22Rv1 (cell line): ENCODE measurements at regions not wholly inside any gene's neighbourhood (a gene's known extent, or its start where the extent isn't known, plus 50 kb on each side); places are given as distances from the start of the nearest gene placed in this dataset.

ENCODE experiments used
- ZFX ChIP-seq: fragments of 450-650 bp; IDR thresholded peaks from 2 replicates; pipeline ENCODE4 v1.6.1; 2017; ENCODE audit warnings: antibody characterized with exemption, borderline replicate concordance
- TF ChIP-seq, protein P1 (sequence below): fragments of 450-650 bp; IDR thresholded peaks from 2 replicates; pipeline ENCODE4 v1.5.1; 2017; ENCODE audit warnings: mild to moderate bottlenecking

DNA sequence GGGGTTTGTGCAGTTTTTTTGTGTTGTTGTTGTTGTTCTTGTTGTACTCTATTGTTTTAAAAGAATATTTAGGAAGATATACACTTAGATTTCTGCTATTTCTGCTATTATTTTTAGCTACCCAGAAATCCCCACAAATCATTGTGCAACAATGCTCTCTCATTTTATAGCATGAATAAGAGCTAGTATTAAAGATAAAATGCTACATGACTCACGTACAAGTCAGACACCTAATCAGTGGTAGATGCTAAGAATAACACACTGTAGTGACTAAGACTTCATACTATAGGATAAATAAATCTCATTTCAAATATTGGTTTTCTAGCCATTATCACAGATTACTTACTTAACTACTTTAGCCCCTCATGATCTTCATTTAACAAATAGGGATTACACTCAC lies 920.5 kb downstream of the KCNMA1 start:
- TF ChIP-seq, protein P1, sequence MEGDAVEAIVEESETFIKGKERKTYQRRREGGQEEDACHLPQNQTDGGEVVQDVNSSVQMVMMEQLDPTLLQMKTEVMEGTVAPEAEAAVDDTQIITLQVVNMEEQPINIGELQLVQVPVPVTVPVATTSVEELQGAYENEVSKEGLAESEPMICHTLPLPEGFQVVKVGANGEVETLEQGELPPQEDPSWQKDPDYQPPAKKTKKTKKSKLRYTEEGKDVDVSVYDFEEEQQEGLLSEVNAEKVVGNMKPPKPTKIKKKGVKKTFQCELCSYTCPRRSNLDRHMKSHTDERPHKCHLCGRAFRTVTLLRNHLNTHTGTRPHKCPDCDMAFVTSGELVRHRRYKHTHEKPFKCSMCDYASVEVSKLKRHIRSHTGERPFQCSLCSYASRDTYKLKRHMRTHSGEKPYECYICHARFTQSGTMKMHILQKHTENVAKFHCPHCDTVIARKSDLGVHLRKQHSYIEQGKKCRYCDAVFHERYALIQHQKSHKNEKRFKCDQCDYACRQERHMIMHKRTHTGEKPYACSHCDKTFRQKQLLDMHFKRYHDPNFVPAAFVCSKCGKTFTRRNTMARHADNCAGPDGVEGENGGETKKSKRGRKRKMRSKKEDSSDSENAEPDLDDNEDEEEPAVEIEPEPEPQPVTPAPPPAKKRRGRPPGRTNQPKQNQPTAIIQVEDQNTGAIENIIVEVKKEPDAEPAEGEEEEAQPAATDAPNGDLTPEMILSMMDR, result no peak
- no peak for TF ChIP-seq ZFX
